WTC11 (cell line): ENCODE measurements at regions not wholly inside any gene's neighbourhood (a gene's known extent, or its start where the extent isn't known, plus 50 kb on each side); places are given as distances from the start of the nearest gene placed in this dataset.

Experiments used
- ATAC-seq: fragments of 200-7000 bp; cut with Tn5 transposase; 2 replicates; pipeline ENCODE4 v1.10.0; 2021; ENCODE audit warnings: mild to moderate bottlenecking, moderate library complexity
- CTCF ChIA-PET: fragments of 300-600 bp; sonication (Branson Sonifier 250); formaldehyde crosslinking; loops from one replicate; lab custom pipeline; 2021; ENCODE audit warnings: antibody characterized with exemption; lab: Charles Lee
- POLR2A ChIA-PET: fragments of 350-600 bp; sonication (Branson Sonifier 250); formaldehyde crosslinking; loops from one replicate; lab custom pipeline; 2021; ENCODE audit warnings: antibody characterized with exemption; lab: Charles Lee
- DNase-seq: peaks from one replicate; pipeline ENCODE4 v3.0.0; 2021; ENCODE audit warnings: low spot score
- H3K27ac Mint-ChIP-seq: 2 replicates; pipeline ENCODE4 v1.8.0; 2021; ENCODE audit warnings: mixed read lengths
- H3K27me3 Mint-ChIP-seq: 2 replicates; pipeline ENCODE4 v1.8.0; 2021; ENCODE audit warnings: low read depth, mild to moderate bottlenecking, moderate library complexity, mixed read lengths
- H3K36me3 Mint-ChIP-seq: 2 replicates; pipeline ENCODE4 v1.8.0; 2021; ENCODE audit warnings: mixed read lengths
- H3K4me1 Mint-ChIP-seq: 2 replicates; pipeline ENCODE4 v1.8.0; 2022; ENCODE audit warnings: mixed read lengths
- H3K4me3 Mint-ChIP-seq: 2 replicates; pipeline ENCODE4 v1.8.0; 2021; ENCODE audit warnings: mild to moderate bottlenecking, moderate library complexity, mixed read lengths
- H3K9me3 Mint-ChIP-seq: 2 replicates; pipeline ENCODE4 v1.8.0; 2021; ENCODE audit warnings: mixed read lengths
- CREM ChIP-seq: sonication (generic); formaldehyde crosslinking; IDR thresholded peaks from 2 replicates; pipeline ENCODE4 v1.8.1; 2022; ENCODE audit warnings: mild to moderate bottlenecking, missing genetic modification reagents, moderate library complexity
- ESRRA ChIP-seq: sonication (generic); formaldehyde crosslinking; IDR thresholded peaks from 2 replicates; pipeline ENCODE4 v1.8.1; 2022; ENCODE audit warnings: mild to moderate bottlenecking, missing genetic modification reagents, borderline replicate concordance
- FOXP1 ChIP-seq: sonication (generic); formaldehyde crosslinking; IDR thresholded peaks from 2 replicates; pipeline ENCODE4 v1.8.0; 2022; ENCODE audit warnings: missing genetic modification reagents, mild to moderate bottlenecking, moderate library complexity, borderline replicate concordance
- GTF2I ChIP-seq: fragments of 250-450 bp; sonication (Bioruptor Pico); conservative IDR thresholded peaks from 2 replicates; pipeline ENCODE4 v1.4.0; 2021; ENCODE audit warnings: mild to moderate bottlenecking
- JAZF1 ChIP-seq: fragments of 250-450 bp; sonication (Bioruptor Pico); IDR thresholded peaks from 2 replicates; pipeline ENCODE4 v1.9.0; 2021; ENCODE audit warnings: moderate library complexity, mild to moderate bottlenecking, inconsistent platforms
- KAT7 ChIP-seq: sonication (generic); formaldehyde crosslinking; IDR thresholded peaks from 2 replicates; pipeline ENCODE4 v1.8.1; 2023; ENCODE audit warnings: missing genetic modification reagents, mild to moderate bottlenecking, borderline replicate concordance
- MXD4 ChIP-seq: fragments of 250-450 bp; sonication (Bioruptor Pico); IDR thresholded peaks from 2 replicates; pipeline ENCODE4 v1.8.0; 2021; ENCODE audit warnings: mild to moderate bottlenecking, moderate library complexity, borderline replicate concordance
- NR2C2 ChIP-seq: sonication (generic); formaldehyde crosslinking; IDR thresholded peaks from 2 replicates; pipeline ENCODE4 v1.8.0; 2022; ENCODE audit warnings: mild to moderate bottlenecking, missing genetic modification reagents
- SMAD4 ChIP-seq: sonication (generic); formaldehyde crosslinking; IDR thresholded peaks from 2 replicates; pipeline ENCODE4 v1.8.0; 2022; ENCODE audit warnings: mild to moderate bottlenecking, missing genetic modification reagents
- SP1 ChIP-seq: sonication (generic); formaldehyde crosslinking; conservative IDR thresholded peaks from 2 replicates; pipeline ENCODE4 v1.8.1; 2022; ENCODE audit warnings: missing genetic modification reagents
- TEAD4 ChIP-seq: sonication (generic); formaldehyde crosslinking; IDR thresholded peaks from 2 replicates; pipeline ENCODE4 v1.8.0; 2022; ENCODE audit warnings: mild to moderate bottlenecking, missing genetic modification reagents
- ZNF138 ChIP-seq: sonication (generic); formaldehyde crosslinking; conservative IDR thresholded peaks from 2 replicates; pipeline ENCODE4 v1.8.1; 2022; ENCODE audit warnings: mild to moderate bottlenecking, moderate library complexity, missing genetic modification reagents
- TF ChIP-seq, protein P1 (sequence below): fragments of 250-450 bp; sonication (Bioruptor Pico); IDR thresholded peaks from 2 replicates; pipeline ENCODE4 v1.9.0; 2021; ENCODE audit warnings: moderate library complexity, mild to moderate bottlenecking, inconsistent platforms, borderline replicate concordance
- TF ChIP-seq, protein P2 (sequence below): sonication (generic); formaldehyde crosslinking; IDR thresholded peaks from 2 replicates; pipeline ENCODE4 v1.8.1; 2022; ENCODE audit warnings: low read depth, missing genetic modification reagents, borderline replicate concordance
- TF ChIP-seq, protein P3 (sequence below): fragments of 250-450 bp; sonication (Bioruptor Pico); conservative IDR thresholded peaks from 2 replicates; pipeline ENCODE4 v1.9.0; 2021; ENCODE audit warnings: mild to moderate bottlenecking
- TF ChIP-seq, protein P4 (sequence below): sonication (generic); formaldehyde crosslinking; IDR thresholded peaks from 2 replicates; pipeline ENCODE4 v1.8.1; 2022; ENCODE audit warnings: low read depth, mild to moderate bottlenecking, moderate library complexity, missing genetic modification reagents, borderline replicate concordance

DNA sequence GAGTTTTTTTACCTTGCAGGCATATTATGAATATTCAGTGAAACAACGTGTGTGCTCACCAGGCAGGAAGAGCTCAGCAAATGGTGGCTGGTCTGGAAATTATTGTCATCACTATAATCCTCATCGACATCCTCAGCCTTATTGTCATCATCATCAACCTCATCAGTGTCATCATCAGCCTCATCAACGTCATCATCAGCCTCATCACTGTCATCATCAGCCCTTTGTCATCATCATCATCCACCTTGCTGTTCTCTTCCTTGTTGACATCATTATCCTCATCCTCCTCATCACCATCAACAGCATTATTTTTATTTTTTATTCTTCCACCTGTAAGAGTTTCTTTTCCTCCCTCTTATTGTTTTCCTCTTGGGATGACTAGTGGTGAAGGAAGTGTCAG is 142.3 kb upstream of the GPR26 start (continued):
- TF ChIP-seq GTF2I (CRISPR knock-in tag) (no peak), SP1 (no peak), ESRRA (CRISPR knock-in tag) (no peak)
- TF ChIP-seq, protein P1, sequence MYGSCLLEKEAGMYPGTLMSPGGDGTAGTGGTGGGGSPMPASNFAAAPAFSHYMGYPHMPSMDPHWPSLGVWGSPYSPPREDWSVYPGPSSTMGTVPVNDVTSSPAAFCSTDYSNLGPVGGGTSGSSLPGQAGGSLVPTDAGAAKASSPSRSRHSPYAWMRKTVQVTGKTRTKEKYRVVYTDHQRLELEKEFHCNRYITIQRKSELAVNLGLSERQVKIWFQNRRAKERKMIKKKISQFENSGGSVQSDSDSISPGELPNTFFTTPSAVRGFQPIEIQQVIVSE (CRISPR knock-in tag): no peak
- TF ChIP-seq, protein P2, sequence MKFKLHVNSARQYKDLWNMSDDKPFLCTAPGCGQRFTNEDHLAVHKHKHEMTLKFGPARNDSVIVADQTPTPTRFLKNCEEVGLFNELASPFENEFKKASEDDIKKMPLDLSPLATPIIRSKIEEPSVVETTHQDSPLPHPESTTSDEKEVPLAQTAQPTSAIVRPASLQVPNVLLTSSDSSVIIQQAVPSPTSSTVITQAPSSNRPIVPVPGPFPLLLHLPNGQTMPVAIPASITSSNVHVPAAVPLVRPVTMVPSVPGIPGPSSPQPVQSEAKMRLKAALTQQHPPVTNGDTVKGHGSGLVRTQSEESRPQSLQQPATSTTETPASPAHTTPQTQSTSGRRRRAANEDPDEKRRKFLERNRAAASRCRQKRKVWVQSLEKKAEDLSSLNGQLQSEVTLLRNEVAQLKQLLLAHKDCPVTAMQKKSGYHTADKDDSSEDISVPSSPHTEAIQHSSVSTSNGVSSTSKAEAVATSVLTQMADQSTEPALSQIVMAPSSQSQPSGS (CRISPR knock-in tag): no peak
- TF ChIP-seq, protein P3, sequence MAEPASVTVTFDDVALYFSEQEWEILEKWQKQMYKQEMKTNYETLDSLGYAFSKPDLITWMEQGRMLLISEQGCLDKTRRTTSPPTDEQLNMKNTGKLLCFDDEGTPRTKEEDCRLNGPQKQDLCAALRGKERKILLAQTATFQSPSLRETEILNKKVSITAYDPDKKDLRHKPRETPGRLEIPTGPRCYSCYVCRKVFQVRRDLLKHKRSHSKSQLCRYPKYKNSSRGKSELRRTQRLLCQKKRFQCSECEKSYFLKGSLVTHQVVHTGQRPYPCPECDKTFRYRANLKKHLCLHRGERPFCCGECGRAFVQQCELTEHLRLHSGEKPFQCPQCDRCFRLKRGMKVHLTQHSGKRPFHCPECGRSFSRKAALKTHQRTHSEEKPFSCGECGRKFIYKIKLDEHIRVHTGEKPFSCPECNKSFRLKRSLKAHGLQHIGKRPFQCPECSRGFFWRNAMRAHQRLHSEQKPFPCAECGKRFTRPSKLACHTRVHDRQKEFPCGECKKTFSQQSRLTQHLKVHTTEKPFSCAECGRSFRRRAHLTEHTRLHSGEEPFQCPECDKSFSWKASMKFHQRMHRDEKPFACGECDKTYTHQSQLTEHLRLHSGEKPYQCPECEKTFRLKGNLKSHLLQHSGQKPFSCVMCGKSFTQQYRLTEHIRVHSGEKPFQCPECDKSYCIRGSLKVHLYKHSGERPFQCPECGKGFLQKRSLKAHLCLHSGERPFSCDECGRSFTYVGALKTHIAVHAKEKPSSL (CRISPR knock-in tag): no peak

DNA sequence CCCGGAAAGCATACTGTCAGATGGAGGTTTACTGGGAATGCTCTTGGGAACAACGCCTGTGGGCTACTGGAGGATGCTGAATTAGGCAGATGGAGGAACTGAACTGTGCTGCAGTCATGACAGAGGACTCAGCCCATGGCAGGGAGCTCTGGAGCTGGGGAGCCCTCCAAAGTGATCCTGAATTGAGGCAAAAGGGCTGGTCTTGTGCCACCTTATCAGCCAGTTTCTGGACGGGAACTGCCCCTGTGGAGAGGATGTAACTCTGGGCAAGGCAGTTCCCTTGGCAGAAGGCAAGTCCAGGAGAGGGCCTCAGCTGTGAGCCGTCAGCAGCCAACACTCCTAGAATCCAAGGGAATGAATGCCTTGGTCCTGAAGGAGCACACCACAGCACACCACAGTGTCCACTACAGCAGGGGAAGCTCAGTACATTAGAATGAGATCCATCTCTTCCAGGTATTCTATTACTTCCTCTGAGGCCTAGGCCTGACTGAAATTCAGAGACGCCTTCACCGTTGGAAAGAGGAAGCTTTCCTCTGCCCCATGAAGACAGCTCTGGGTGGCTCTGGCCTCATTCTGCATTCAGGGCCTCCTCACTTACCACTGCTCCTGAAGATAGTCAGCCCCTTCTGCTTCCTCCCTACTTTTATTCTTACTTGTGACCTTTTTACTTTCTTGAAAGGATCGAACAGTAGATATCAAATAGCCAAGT is 139.6 kb upstream of the GPR26 start:
- ATAC-seq: no peak
- no peaks in the 10 kb centered on the region for H3K4me1 Mint-ChIP-seq
- H3K36me3 Mint-ChIP-seq: peaks cover 2% of the 10 kb centered on the region; the same call in 1 of the 2 replicates
- ChIA-PET CTCF (no interaction called here), POLR2A (no interaction called here)
- no peak overlapping the region for H3K27ac Mint-ChIP-seq
- TF ChIP-seq JAZF1 (no peak), NR2C2 (CRISPR knock-in tag) (no peak), MXD4 (CRISPR knock-in tag) (no peak), FOXP1 (CRISPR knock-in tag) (no peak), TEAD4 (CRISPR knock-in tag) (no peak), KAT7 (no peak), SMAD4 (no peak), CREM (CRISPR knock-in tag) (no peak), ZNF138 (no peak)
- TF ChIP-seq, protein P1 (CRISPR knock-in tag): no peak
- TF ChIP-seq, protein P3 (CRISPR knock-in tag): no peak
- TF ChIP-seq, protein P4, sequence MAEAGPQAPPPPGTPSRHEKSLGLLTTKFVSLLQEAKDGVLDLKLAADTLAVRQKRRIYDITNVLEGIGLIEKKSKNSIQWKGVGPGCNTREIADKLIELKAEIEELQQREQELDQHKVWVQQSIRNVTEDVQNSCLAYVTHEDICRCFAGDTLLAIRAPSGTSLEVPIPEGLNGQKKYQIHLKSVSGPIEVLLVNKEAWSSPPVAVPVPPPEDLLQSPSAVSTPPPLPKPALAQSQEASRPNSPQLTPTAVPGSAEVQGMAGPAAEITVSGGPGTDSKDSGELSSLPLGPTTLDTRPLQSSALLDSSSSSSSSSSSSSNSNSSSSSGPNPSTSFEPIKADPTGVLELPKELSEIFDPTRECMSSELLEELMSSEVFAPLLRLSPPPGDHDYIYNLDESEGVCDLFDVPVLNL (CRISPR knock-in tag): no peak
- TF ChIP-seq, all 79 proteins: peak for 0
- DNase-seq: no peak
- Mint-ChIP-seq H3K4me3 (no peak overlapping the region), H3K9me3 (peaks cover 15% of the 10 kb centered on the region), H3K27me3 (no peaks in the 10 kb centered on the region)
